Esophagus muscularis mucosa (tissue), 3 donors: ENCODE measurements at regions not wholly inside any gene's neighbourhood (a gene's known extent, or its start where the extent isn't known, plus 50 kb on each side); places are given as distances from the start of the nearest gene placed in this dataset.

Experiments
- EP300 ChIP-seq: sonication (generic); formaldehyde crosslinking; IDR thresholded peaks from one replicate; pipeline ENCODE4 v1.6.1; 2017; ENCODE audit warnings: antibody characterized with exemption
- TF ChIP-seq, protein P1 (sequence below), 3 experiments: fragments of 200-600 bp in 2 of 3; fragments of 450-650 bp in 1 of 3; sonication (generic) in 2 of 3; IDR thresholded peaks; one replicate each; pipeline ENCODE4 v1.5.1; 2017 to 2019; ENCODE audit warnings: antibody characterized with exemption in 3 of 3, mild to moderate bottlenecking in 2 of 3, moderate library complexity in 1 of 3

DNA sequence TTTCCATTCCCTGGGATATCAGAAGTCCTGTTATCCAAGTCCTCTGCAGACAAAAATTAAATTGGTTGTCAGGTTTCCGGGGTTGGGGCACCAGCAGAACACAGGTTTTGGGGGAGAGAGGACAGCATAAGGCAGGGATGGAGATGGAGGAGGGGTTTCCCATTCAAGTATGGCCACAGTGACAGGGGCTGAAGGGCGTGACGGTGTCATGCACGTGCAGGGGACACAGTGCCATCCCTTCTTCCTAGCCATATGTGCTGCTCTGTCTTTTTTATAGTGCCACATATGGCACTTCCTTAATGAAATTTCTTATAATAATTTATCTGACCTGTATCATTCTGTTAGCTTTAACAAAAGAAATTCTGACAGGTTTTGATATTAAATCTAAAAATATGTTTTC lies 259.2 kb downstream of the PTEN start:
- TF ChIP-seq, protein P1, sequence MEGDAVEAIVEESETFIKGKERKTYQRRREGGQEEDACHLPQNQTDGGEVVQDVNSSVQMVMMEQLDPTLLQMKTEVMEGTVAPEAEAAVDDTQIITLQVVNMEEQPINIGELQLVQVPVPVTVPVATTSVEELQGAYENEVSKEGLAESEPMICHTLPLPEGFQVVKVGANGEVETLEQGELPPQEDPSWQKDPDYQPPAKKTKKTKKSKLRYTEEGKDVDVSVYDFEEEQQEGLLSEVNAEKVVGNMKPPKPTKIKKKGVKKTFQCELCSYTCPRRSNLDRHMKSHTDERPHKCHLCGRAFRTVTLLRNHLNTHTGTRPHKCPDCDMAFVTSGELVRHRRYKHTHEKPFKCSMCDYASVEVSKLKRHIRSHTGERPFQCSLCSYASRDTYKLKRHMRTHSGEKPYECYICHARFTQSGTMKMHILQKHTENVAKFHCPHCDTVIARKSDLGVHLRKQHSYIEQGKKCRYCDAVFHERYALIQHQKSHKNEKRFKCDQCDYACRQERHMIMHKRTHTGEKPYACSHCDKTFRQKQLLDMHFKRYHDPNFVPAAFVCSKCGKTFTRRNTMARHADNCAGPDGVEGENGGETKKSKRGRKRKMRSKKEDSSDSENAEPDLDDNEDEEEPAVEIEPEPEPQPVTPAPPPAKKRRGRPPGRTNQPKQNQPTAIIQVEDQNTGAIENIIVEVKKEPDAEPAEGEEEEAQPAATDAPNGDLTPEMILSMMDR (IDR thresholded peaks at IDR 0.05) = no peak
- no peak for TF ChIP-seq EP300
